B cell (primary cell): ENCODE measurements at regions not wholly inside any gene's neighbourhood (a gene's known extent, or its start where the extent isn't known, plus 50 kb on each side); places are given as distances from the start of the nearest gene placed in this dataset.
A peak's percentile ranks its signal among the peaks of the same experiment; 100 is the strongest.

ENCODE experiments used
- ATAC-seq: fragments of 200-7000 bp; cut with Tn5 transposase; one replicate; pipeline ENCODE4 v1.10.0; 2021; ENCODE audit warnings: low read depth, mild to moderate bottlenecking, moderate number of reproducible peaks, moderate library complexity
- CTCF ChIA-PET: fragments of 350-600 bp; sonication (Branson Sonifier 250); formaldehyde crosslinking; loops from one replicate; lab custom pipeline; 2021; ENCODE audit warnings: antibody characterized with exemption, inconsistent platforms; lab: Charles Lee
- POLR2A ChIA-PET: fragments of 350-600 bp; sonication (Branson Sonifier 250); formaldehyde crosslinking; loops from one replicate; lab custom pipeline; 2021; ENCODE audit warnings: antibody characterized with exemption; lab: Charles Lee
- DNase-seq: peaks from one replicate; pipeline ENCODE4 v3.0.0; 2013
- H2AFZ ChIP-seq: 2 replicates; pipeline ENCODE4 v1.6.1; 2012; ENCODE audit warnings: mild to moderate bottlenecking, low read depth, low read length; ENCODE audit not compliant: insufficient read depth, poor library complexity, severe bottlenecking
- H3K27ac ChIP-seq, 2 donors: 1 replicate in 1 of 2; 2 replicates in 1 of 2; pipeline ENCODE4 v1.5.1; 2012 to 2013; ENCODE audit warnings: low read length in 2 of 2, mild to moderate bottlenecking in 2 of 2, moderate library complexity in 1 of 2
- H3K27me3 ChIP-seq, 4 experiments: fragments of 200-600 bp in 1 of 4; sonication (generic) in 1 of 4; replicated peaks in 1 of 4; 1 replicate in 2 of 4; 2 replicates in 2 of 4; pipeline versions ENCODE4 v1.6.1 to v1.7.0; 2013 to 2016; ENCODE audit warnings: low read length in 3 of 4, mild to moderate bottlenecking in 2 of 4, mixed read lengths in 1 of 4, moderate library complexity in 1 of 4; ENCODE audit not compliant: insufficient read depth in 4 of 4, control insufficient read depth in 3 of 4; ENCODE audit errors: control extremely low read depth in 1 of 4
- H3K36me3 ChIP-seq, 2 experiments: replicated peaks in 1 of 2; 1 replicate in 1 of 2; 2 replicates in 1 of 2; pipeline versions ENCODE4 v1.6.1 to v1.7.1; 2013; ENCODE audit warnings: low read length in 1 of 2; ENCODE audit not compliant: insufficient read depth in 2 of 2, control insufficient read depth in 1 of 2; ENCODE audit errors: control extremely low read depth in 1 of 2, extremely low read depth in 1 of 2
- H3K4me1 ChIP-seq, 2 donors: fragments of 200-600 bp in 1 of 2; sonication (generic) in 1 of 2; 1 replicate in 1 of 2; 2 replicates in 1 of 2; pipeline versions ENCODE4 v1.5.1 to v1.6.1; 2013 to 2017; ENCODE audit warnings: low read length in 2 of 2; ENCODE audit not compliant: control insufficient read depth in 2 of 2, insufficient read depth in 2 of 2
- H3K4me2 ChIP-seq: replicated peaks from 2 replicates; pipeline ENCODE3; 2012; ENCODE audit warnings: mild to moderate bottlenecking, low read depth, low read length; ENCODE audit not compliant: poor library complexity, severe bottlenecking
- H3K4me3 ChIP-seq, 5 experiments: fragments of 200-600 bp in 1 of 5; sonication (generic) in 1 of 5; 1 replicate in 3 of 5; 2 replicates in 2 of 5; pipeline versions ENCODE4 v1.5.1 to v1.7.0; 2011 to 2016; ENCODE audit warnings: low read length in 4 of 5, mild to moderate bottlenecking in 4 of 5, low read depth in 2 of 5, control low read depth in 1 of 5, moderate library complexity in 1 of 5; ENCODE audit not compliant: insufficient read depth in 1 of 5; ENCODE audit errors: control extremely low read depth in 1 of 5, extremely low read depth in 1 of 5
- H3K79me2 ChIP-seq: fragments of 200-600 bp; sonication (generic); one replicate; pipeline ENCODE4 v1.6.0; 2016; ENCODE audit warnings: low read length; ENCODE audit not compliant: control insufficient read depth, insufficient read depth
- H3K9ac ChIP-seq: fragments of 200-600 bp; sonication (generic); 2 replicates; pipeline ENCODE4 v1.6.1; 2017; ENCODE audit warnings: mild to moderate bottlenecking, low read length, moderate library complexity
- H3K9me3 ChIP-seq, 3 donors: one replicate each; pipeline versions ENCODE4 v1.6.1 to v1.7.1; 2013; ENCODE audit warnings: low read length in 2 of 3; ENCODE audit not compliant: control insufficient read depth in 2 of 3, insufficient read depth in 1 of 3; ENCODE audit errors: control extremely low read depth in 1 of 3
- H4K20me1 ChIP-seq: 2 replicates; pipeline ENCODE4 v1.6.0; 2012; ENCODE audit warnings: mild to moderate bottlenecking, low read length; ENCODE audit not compliant: insufficient read depth, control insufficient read depth, poor library complexity, severe bottlenecking
- H3K27ac Mint-ChIP-seq: one replicate; pipeline ENCODE4 v1.8.0; 2021; ENCODE audit warnings: mixed read lengths
- H3K27me3 Mint-ChIP-seq: one replicate; pipeline ENCODE4 v1.8.0; 2021; ENCODE audit warnings: mixed read lengths
- H3K4me1 Mint-ChIP-seq: one replicate; pipeline ENCODE4 v1.8.0; 2021; ENCODE audit warnings: mixed read lengths
- H3K4me3 Mint-ChIP-seq: one replicate; pipeline ENCODE4 v1.8.0; 2021; ENCODE audit warnings: mixed read lengths
- H3K9me3 Mint-ChIP-seq: one replicate; pipeline ENCODE4 v1.8.0; 2022; ENCODE audit warnings: mixed read lengths; ENCODE audit not compliant: insufficient read depth
- EZH2 ChIP-seq: IDR thresholded peaks from 2 replicates; pipeline ENCODE4 v1.6.1; 2012; ENCODE audit warnings: borderline replicate concordance, low read depth, mild to moderate bottlenecking, moderate library complexity, low read length; ENCODE audit not compliant: insufficient read depth, poor library complexity, severe bottlenecking
- WGBS: methylation state at CpG from one replicate; pipeline ENCODE4 v1.1.5; 2013; ENCODE audit warnings: missing lambda C conversion rate; ENCODE audit not compliant: insufficient coverage; 5-methylcytosine and 5-hydroxymethylcytosine counted together
- intact Hi-C: fragments of 100-400 bp; cut with micrococcal nuclease; formaldehyde crosslinking; loops from one replicate; pipeline ENCODE4 v1.10.0; 2022
- TF ChIP-seq, protein P1 (sequence below): fragments of 200-600 bp; IDR thresholded peaks from one replicate; pipeline ENCODE4 v1.8.0; 2022; ENCODE audit warnings: antibody characterized with exemption, mild to moderate bottlenecking

GRCh38 chr3:70550723-70551319, 238.4 kb upstream of the MDFIC2 start:
- WGBS: 43% methylated on average over 9 of the region's 9 CpGs
- no peaks in the 10 kb centered on the region for H3K79me2 ChIP-seq
- CTCF ChIA-PET: interaction anchor here (0.6 to 4.3 kb wide), 28 partner anchors 11 to 1865 kb away, joined by 3 to 58 read pairs (median 4); no protein-coding TSS in a partner anchor
- ATAC-seq: peak; percentile 45
- no peak overlapping the region for H3K9ac ChIP-seq
- H3K4me2 ChIP-seq: no peak overlapping the region
- Mint-ChIP-seq H3K9me3 (no peaks in the 10 kb centered on the region), H3K4me3 (no peak overlapping the region), H3K4me1 (no peaks in the 10 kb centered on the region), H3K27me3 (no peaks in the 10 kb centered on the region), H3K27ac (no peak overlapping the region)
- H4K20me1 ChIP-seq: no peaks in the 10 kb centered on the region
- no peaks in the 10 kb centered on the region for H3K9me3 ChIP-seq
- no peaks in the 10 kb centered on the region for H3K4me1 ChIP-seq
- POLR2A ChIA-PET: no interaction called here
- no peak overlapping the region for H2AFZ ChIP-seq
- no peak overlapping the region for H3K27ac ChIP-seq
- no peaks in the 10 kb centered on the region for H3K36me3 ChIP-seq
- no peak overlapping the region for H3K4me3 ChIP-seq
- intact Hi-C loops: loop anchor here (2.0 to 10.0 kb wide), 3 partner anchors 524 to 962 kb away; no protein-coding TSS in a partner anchor
- H3K27me3 ChIP-seq: no peaks in the 10 kb centered on the region
- DNase-seq: peak; percentile 72
- TF ChIP-seq, protein P1, sequence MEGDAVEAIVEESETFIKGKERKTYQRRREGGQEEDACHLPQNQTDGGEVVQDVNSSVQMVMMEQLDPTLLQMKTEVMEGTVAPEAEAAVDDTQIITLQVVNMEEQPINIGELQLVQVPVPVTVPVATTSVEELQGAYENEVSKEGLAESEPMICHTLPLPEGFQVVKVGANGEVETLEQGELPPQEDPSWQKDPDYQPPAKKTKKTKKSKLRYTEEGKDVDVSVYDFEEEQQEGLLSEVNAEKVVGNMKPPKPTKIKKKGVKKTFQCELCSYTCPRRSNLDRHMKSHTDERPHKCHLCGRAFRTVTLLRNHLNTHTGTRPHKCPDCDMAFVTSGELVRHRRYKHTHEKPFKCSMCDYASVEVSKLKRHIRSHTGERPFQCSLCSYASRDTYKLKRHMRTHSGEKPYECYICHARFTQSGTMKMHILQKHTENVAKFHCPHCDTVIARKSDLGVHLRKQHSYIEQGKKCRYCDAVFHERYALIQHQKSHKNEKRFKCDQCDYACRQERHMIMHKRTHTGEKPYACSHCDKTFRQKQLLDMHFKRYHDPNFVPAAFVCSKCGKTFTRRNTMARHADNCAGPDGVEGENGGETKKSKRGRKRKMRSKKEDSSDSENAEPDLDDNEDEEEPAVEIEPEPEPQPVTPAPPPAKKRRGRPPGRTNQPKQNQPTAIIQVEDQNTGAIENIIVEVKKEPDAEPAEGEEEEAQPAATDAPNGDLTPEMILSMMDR: peak; percentile 76
- TF ChIP-seq EZH2: no peak

- Histone ChIP-seq H3K9ac (no peak overlapping the region), H3K4me3 (no peak overlapping the region), H3K36me3 (no peaks in the 10 kb centered on the region), H3K4me1 (no peaks in the 10 kb centered on the region), H4K20me1 (no peaks in the 10 kb centered on the region), H2AFZ (no peak overlapping the region), H3K79me2 (no peaks in the 10 kb centered on the region), H3K9me3 (peaks cover 0 to 3% (median 0%) of the 10 kb centered on the region in 3 donors), H3K27ac (no peak overlapping the region), H3K27me3 (peaks cover 0 to 4% (median 0%) of the 10 kb centered on the region in 4 experiments), H3K4me2 (no peak overlapping the region)
- ATAC-seq (no peak), DNase-seq (no peak)
- WGBS: no CpG with 5 or more reads among the region's 4 CpGs
- no peak overlapping the region for H3K27ac Mint-ChIP-seq
- POLR2A ChIA-PET: no interaction called here
- no peak overlapping the region for H3K4me3 Mint-ChIP-seq
- CTCF ChIA-PET: interaction anchor here (1.2 to 1.6 kb wide), 2 partner anchors 14 to 1106 kb away, joined by 3 read pairs; no protein-coding TSS in a partner anchor
- intact Hi-C loops: no loop called here
- no peaks in the 10 kb centered on the region for H3K4me1 Mint-ChIP-seq
- TF ChIP-seq, protein P1: no peak
- TF ChIP-seq EZH2: no peak
- H3K27me3 Mint-ChIP-seq: peaks cover 9% of the 10 kb centered on the region
- H3K9me3 Mint-ChIP-seq: no peaks in the 10 kb centered on the region
Observed at GRCh38 chr3:70546679-70547078, 234.2 kb upstream of the MDFIC2 start.
